H9 (cell line): ENCODE measurements at regions not wholly inside any gene's neighbourhood (a gene's known extent, or its start where the extent isn't known, plus 50 kb on each side); places are given as distances from the start of the nearest gene placed in this dataset.

Source experiments
- DNase-seq: peaks from one replicate; pipeline ENCODE4 v3.0.0-alpha.2; 2017
- H2AFZ ChIP-seq: one replicate; pipeline ENCODE4 v1.6.1; 2013; ENCODE audit warnings: mild to moderate bottlenecking, low read length, control low read depth, moderate library complexity
- H2AK5ac ChIP-seq: 2 replicates; pipeline ENCODE4 v1.6.1; 2013; ENCODE audit warnings: low read length, control low read depth, mixed read lengths; ENCODE audit not compliant: insufficient read length
- H2BK120ac ChIP-seq: one replicate; pipeline ENCODE4 v1.6.1; 2013; ENCODE audit warnings: low read depth, mild to moderate bottlenecking, low read length, control low read depth, inconsistent platforms; ENCODE audit not compliant: poor library complexity, severe bottlenecking
- H2BK12ac ChIP-seq: 2 replicates; pipeline ENCODE4 v1.6.1; 2013; ENCODE audit warnings: low read length, control low read depth, mixed read lengths, low read depth; ENCODE audit not compliant: insufficient read length
- H2BK15ac ChIP-seq: 2 replicates; pipeline ENCODE4 v1.6.1; 2013; ENCODE audit warnings: low read depth, low read length, control low read depth
- H2BK20ac ChIP-seq: one replicate; pipeline ENCODE4 v1.6.1; 2013; ENCODE audit warnings: low read depth, mild to moderate bottlenecking, low read length, control low read depth, inconsistent platforms; ENCODE audit not compliant: poor library complexity, severe bottlenecking
- H2BK5ac ChIP-seq: 2 replicates; pipeline ENCODE4 v1.6.1; 2013; ENCODE audit warnings: low read length, control low read depth, mixed read lengths; ENCODE audit not compliant: insufficient read length
- H3K14ac ChIP-seq: 2 replicates; pipeline ENCODE4 v1.6.1; 2013; ENCODE audit warnings: low read length, control low read depth; ENCODE audit not compliant: insufficient read depth
- H3K18ac ChIP-seq: 2 replicates; pipeline ENCODE4 v1.6.1; 2013; ENCODE audit warnings: low read depth, mild to moderate bottlenecking, mixed read lengths, low read length, control low read depth; ENCODE audit not compliant: insufficient read length
- H3K23ac ChIP-seq: 2 replicates; pipeline ENCODE4 v1.6.1; 2013; ENCODE audit warnings: low read length, control low read depth, mixed read lengths, low read depth; ENCODE audit not compliant: insufficient read length
- H3K23me2 ChIP-seq: 2 replicates; pipeline ENCODE4 v1.6.1; 2013; ENCODE audit warnings: low read depth, mild to moderate bottlenecking, mixed read lengths, low read length, control low read depth; ENCODE audit not compliant: insufficient read length, poor library complexity, severe bottlenecking
- H3K27ac ChIP-seq: 2 replicates; pipeline ENCODE4 v1.5.1; 2013; ENCODE audit warnings: low read length, control low read depth, mixed read lengths, low read depth; ENCODE audit not compliant: insufficient read length
- H3K27me3 ChIP-seq: 2 replicates; pipeline ENCODE4 v1.6.1; 2013; ENCODE audit warnings: low read length, control low read depth, inconsistent platforms; ENCODE audit not compliant: insufficient read depth
- H3K4ac ChIP-seq: 2 replicates; pipeline ENCODE4 v1.6.1; 2013; ENCODE audit warnings: low read depth, mild to moderate bottlenecking, control low read depth, inconsistent platforms, low read length, moderate library complexity
- H3K4me1 ChIP-seq: 2 replicates; pipeline ENCODE4 v1.6.1; 2013; ENCODE audit warnings: low read length, control low read depth, inconsistent platforms; ENCODE audit not compliant: insufficient read depth
- H3K4me2 ChIP-seq: 2 replicates; pipeline ENCODE4 v1.6.1; 2013; ENCODE audit warnings: low read length, control low read depth, mixed read lengths; ENCODE audit not compliant: insufficient read length, insufficient read depth
- H3K56ac ChIP-seq: 2 replicates; pipeline ENCODE4 v1.6.1; 2013; ENCODE audit warnings: low read depth, mild to moderate bottlenecking, mixed read lengths, low read length, control low read depth; ENCODE audit not compliant: insufficient read length
- H3K79me1 ChIP-seq: 2 replicates; pipeline ENCODE4 v1.6.1; 2013; ENCODE audit warnings: low read depth, mild to moderate bottlenecking, moderate library complexity, low read length, control low read depth, inconsistent platforms; ENCODE audit not compliant: insufficient read depth, poor library complexity, severe bottlenecking
- H3K79me2 ChIP-seq: 2 replicates; pipeline ENCODE4 v1.6.1; 2013; ENCODE audit warnings: low read length, control low read depth, inconsistent platforms; ENCODE audit not compliant: insufficient read depth
- H3K9ac ChIP-seq: 2 replicates; pipeline ENCODE4 v1.6.1; 2013; ENCODE audit warnings: low read length, control low read depth, mixed read lengths; ENCODE audit not compliant: insufficient read length; ENCODE audit errors: extremely low read depth
- H3K9me3 ChIP-seq: one replicate; pipeline ENCODE4 v1.6.1; 2013; ENCODE audit warnings: low read depth, low read length, inconsistent platforms; ENCODE audit not compliant: control insufficient read depth
- H3T11ph ChIP-seq: one replicate; pipeline ENCODE4 v1.6.1; 2013; ENCODE audit warnings: mild to moderate bottlenecking, low read length, control low read depth, inconsistent platforms
- H4K20me1 ChIP-seq: one replicate; pipeline ENCODE4 v1.6.1; 2013; ENCODE audit not compliant: control insufficient read depth, insufficient read length, insufficient read depth
- H4K5ac ChIP-seq: 2 replicates; pipeline ENCODE4 v1.6.1; 2013; ENCODE audit warnings: low read depth, mild to moderate bottlenecking, mixed read lengths, low read length, control low read depth; ENCODE audit not compliant: insufficient read length
- H4K8ac ChIP-seq: replicated peaks from 2 replicates; pipeline ENCODE4 v1.6.1; 2013; ENCODE audit warnings: low read length, control low read depth, mixed read lengths, low read depth; ENCODE audit not compliant: insufficient read length
- H4K91ac ChIP-seq: 2 replicates; pipeline ENCODE4 v1.6.1; 2013; ENCODE audit warnings: low read depth, mild to moderate bottlenecking, moderate library complexity, mixed read lengths, low read length, control low read depth; ENCODE audit not compliant: insufficient read length
- H3K27ac Mint-ChIP-seq, 3 experiments: 2 replicates in 2 of 3; 3 replicates in 1 of 3; pipeline ENCODE4 v1.8.0; 2020 to 2021; ENCODE audit warnings: mixed read lengths in 3 of 3, mild to moderate bottlenecking in 1 of 3, moderate library complexity in 1 of 3
- H3K27me3 Mint-ChIP-seq: 2 replicates; pipeline ENCODE4 v1.8.0; 2021; ENCODE audit warnings: low read depth, mild to moderate bottlenecking, moderate library complexity, mixed read lengths
- H3K36me3 Mint-ChIP-seq, 3 experiments: 2 replicates in 2 of 3; 3 replicates in 1 of 3; pipeline ENCODE4 v1.8.0; 2020 to 2021; ENCODE audit warnings: low read depth in 3 of 3, mixed read lengths in 3 of 3; ENCODE audit not compliant: insufficient read depth in 1 of 3
- H3K4me1 Mint-ChIP-seq, 2 experiments: 2 replicates each; pipeline ENCODE4 v1.8.0; 2020; ENCODE audit warnings: mixed read lengths in 2 of 2
- H3K4me3 Mint-ChIP-seq, 2 experiments: 2 replicates in 1 of 2; 3 replicates in 1 of 2; pipeline ENCODE4 v1.8.0; 2020 to 2021; ENCODE audit warnings: mild to moderate bottlenecking in 2 of 2, mixed read lengths in 2 of 2, moderate library complexity in 1 of 2
- H3K9me3 Mint-ChIP-seq, 2 experiments: 2 replicates in 1 of 2; 3 replicates in 1 of 2; pipeline ENCODE4 v1.8.0; 2020; ENCODE audit warnings: mild to moderate bottlenecking in 2 of 2, mixed read lengths in 2 of 2, moderate library complexity in 1 of 2
- CTCF ChIP-seq: fragments of 200-600 bp; sonication (generic); conservative IDR thresholded peaks from 3 replicates; pipeline ENCODE4 v1.8.0; 2021; ENCODE audit warnings: antibody characterized with exemption, mild to moderate bottlenecking
- WGBS: extraction: QIAGEN DNeasy Blood & Tissue Kit; methylation state at CpG from one replicate; pipeline ENCODE4 v1.1.7; 2013; ENCODE audit warnings: missing lambda C conversion rate, low lambda C conversion rate, mixed read lengths; ENCODE audit not compliant: insufficient read length; ENCODE audit errors: extremely low coverage; 5-methylcytosine and 5-hydroxymethylcytosine counted together

GRCh38 chr3:118541796-118542195 is 492.9 kb downstream of the IGSF11 start:
- H4K8ac ChIP-seq, result no peak overlapping the region
- H4K5ac ChIP-seq, result no peak overlapping the region
- H3K4me3 Mint-ChIP-seq, result no peak overlapping the region
- H3K23ac ChIP-seq, result no peak overlapping the region
- H2BK20ac ChIP-seq, result no peak overlapping the region
- peaks cover 3% of the 10 kb centered on the region; the same call in 1 of the 2 replicates for H3K4me1 ChIP-seq
- no peak overlapping the region for H3K14ac ChIP-seq
- H3K4me2 ChIP-seq, result no peak overlapping the region
- H2AFZ ChIP-seq, result no peak overlapping the region
- no peak for TF ChIP-seq CTCF
- no peak overlapping the region for H3K27ac ChIP-seq
- H3K9me3 ChIP-seq, result no peaks in the 10 kb centered on the region
- no peaks in the 10 kb centered on the region for H3K23me2 ChIP-seq
- no peak overlapping the region for H3K27ac Mint-ChIP-seq
- no peak overlapping the region for H3K18ac ChIP-seq
- peaks cover 8 to 9% of the 10 kb centered on the region in 2 experiments for H3K4me1 Mint-ChIP-seq
- WGBS, result no CpG with 5 or more reads among the region's 2 CpGs
- H3K36me3 Mint-ChIP-seq, result no peaks in the 10 kb centered on the region; a peak in 1 of 7 replicates
- no peaks in the 10 kb centered on the region for H3K27me3 Mint-ChIP-seq
- no peak overlapping the region for H2BK12ac ChIP-seq
- H3K56ac ChIP-seq, result no peak overlapping the region
- no peak for DNase-seq
- H3K79me1 ChIP-seq, result no peaks in the 10 kb centered on the region
- no peak overlapping the region for H3T11ph ChIP-seq
- no peak overlapping the region for H2BK120ac ChIP-seq
- no peak overlapping the region for H3K4ac ChIP-seq
- no peaks in the 10 kb centered on the region for H4K20me1 ChIP-seq
- H3K27me3 ChIP-seq, result no peaks in the 10 kb centered on the region
- no peak overlapping the region for H4K91ac ChIP-seq
- H3K79me2 ChIP-seq, result no peaks in the 10 kb centered on the region
- H3K9ac ChIP-seq, result no peak overlapping the region
- H2AK5ac ChIP-seq, result no peak overlapping the region
- H2BK5ac ChIP-seq, result no peak overlapping the region
- no peaks in the 10 kb centered on the region for H3K9me3 Mint-ChIP-seq
- H2BK15ac ChIP-seq, result no peak overlapping the region
